ENCODE measurements at regions not wholly inside any gene's neighbourhood (a gene's known extent, or its start where the extent isn't known, plus 50 kb on each side); places are given as distances from the start of the nearest gene placed in this dataset.

DNA sequence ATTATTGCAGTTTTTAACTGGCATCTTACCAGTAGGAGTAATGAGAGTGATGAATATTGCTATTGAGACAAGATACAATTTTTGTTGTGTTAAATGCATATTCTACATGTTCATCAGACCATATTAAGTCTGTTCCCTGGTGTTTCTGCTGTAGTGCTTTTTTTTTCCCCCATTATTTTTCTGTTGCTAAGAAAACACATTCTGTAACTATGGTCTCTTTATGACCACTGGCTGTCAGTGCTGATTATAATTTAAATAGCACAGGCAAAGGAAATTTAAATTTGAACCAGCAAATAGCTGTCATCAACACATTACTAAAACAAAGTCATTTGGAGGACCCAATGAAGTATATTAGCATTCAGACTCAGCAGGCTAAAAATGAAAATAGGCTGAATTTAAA lies 98.3 kb upstream of the ANKRD50 start:
- TF ChIP-seq ZNF354B (CRISPR knock-in tag; IDR thresholded peaks at IDR 0.05): no peak
- TF ChIP-seq CEBPZ (IDR thresholded peaks at IDR 0.05; ENCODE audit: borderline replicate concordance, low read depth, low read length): no peak
- TF ChIP-seq TAF1 (IDR thresholded peaks at IDR 0.05; ENCODE audit: control insufficient read depth, extremely low read depth, insufficient read depth, low read length, severe bottlenecking): no peak
- no peak for TF ChIP-seq POLR2AphosphoS5 (IDR thresholded peaks at IDR 0.05; ENCODE audit: control insufficient read depth, insufficient read depth, low read depth, low read length)
